Adrenal gland (tissue), 5 donors: ENCODE measurements at regions not wholly inside any gene's neighbourhood (a gene's known extent, or its start where the extent isn't known, plus 50 kb on each side); places are given as distances from the start of the nearest gene placed in this dataset.

Experiments
- CTCF ChIP-seq, 6 experiments: fragments of 450-650 bp in 4 of 6; fragments of 200-600 bp in 2 of 6; sonication (generic) in 1 of 6; IDR thresholded peaks; 1 replicate in 5 of 6; 2 replicates in 1 of 6; pipeline versions ENCODE4 v1.5.1 to v1.8.0; 2016 to 2021; ENCODE audit warnings: antibody characterized with exemption in 6 of 6, mild to moderate bottlenecking in 2 of 6, moderate library complexity in 1 of 6
- POLR2A ChIP-seq, 2 donors: fragments of 450-650 bp; IDR thresholded peaks; one replicate each; pipeline ENCODE4 v1.6.1; 2017; ENCODE audit warnings: antibody characterized with exemption in 2 of 2, mild to moderate bottlenecking in 2 of 2, moderate library complexity in 1 of 2
- donor health status: DM: no; HTN: no; CAD: no.

- TF ChIP-seq CTCF (IDR thresholded peaks at IDR 0.05) (no peak), POLR2A (IDR thresholded peaks at IDR 0.05) (no peak)
Observed at GRCh38 chr3:188942191-188942590, 229.6 kb upstream of the TPRG1 start.
